SK-N-SH (cell line): ENCODE measurements at regions not wholly inside any gene's neighbourhood (a gene's known extent, or its start where the extent isn't known, plus 50 kb on each side); places are given as distances from the start of the nearest gene placed in this dataset.

Source experiments
- CTCF ChIA-PET: fragments of 300-600, 350-600 bp; formaldehyde crosslinking; extraction: SDS; loops from one replicate; lab custom pipeline; 2021; lab: Yijun Ruan, JAX
- POLR2A ChIA-PET: fragments of 350-600 bp; sonication (Branson Sonifier 250); formaldehyde crosslinking; extraction: SDS; loops from one replicate; lab custom pipeline; 2020; ENCODE audit warnings: antibody characterized with exemption, inconsistent platforms; lab: Yijun Ruan, JAX
- DNase-seq: peaks from one replicate; pipeline ENCODE4 v3.0.0; 2012
- H2AFZ ChIP-seq: fragments of 200-600 bp; sonication (generic); 2 replicates; pipeline ENCODE4 v1.8.1; 2016; ENCODE audit warnings: antibody characterized with exemption, mild to moderate bottlenecking, low read depth
- H3F3A ChIP-seq: fragments of 200-600 bp; sonication (generic); replicated peaks from 2 replicates; pipeline ENCODE3; 2016; ENCODE audit warnings: antibody characterized with exemption, mild to moderate bottlenecking; ENCODE audit not compliant: insufficient read depth
- H3K27ac ChIP-seq, 2 experiments: fragments of 200-500 bp in 1 of 2; fragments of 200-600 bp in 1 of 2; sonication (Bioruptor generic) in 1 of 2; sonication (generic), shearing (Covaris generic) in 1 of 2; 2 replicates each; pipeline versions ENCODE4 v1.5.1 to v1.6.1; 2014 to 2016; ENCODE audit warnings: low read depth in 2 of 2, inconsistent platforms in 1 of 2, low read length in 1 of 2, mild to moderate bottlenecking in 1 of 2, mixed read lengths in 1 of 2
- H3K27me3 ChIP-seq: fragments of 200-600 bp; sonication (generic), shearing (Covaris generic); 2 replicates; pipeline ENCODE4 v1.6.1; 2016; ENCODE audit warnings: mixed run types; ENCODE audit not compliant: insufficient read depth
- H3K36me3 ChIP-seq, 2 experiments: fragments of 200-500 bp in 1 of 2; fragments of 200-600 bp in 1 of 2; sonication (Bioruptor generic) in 1 of 2; sonication (generic) in 1 of 2; replicated peaks in 1 of 2; 2 replicates each; pipeline versions ENCODE3 to v1.5.1; 2014 to 2016; ENCODE audit warnings: low read length in 1 of 2, mild to moderate bottlenecking in 1 of 2; ENCODE audit not compliant: insufficient read depth in 2 of 2, control insufficient read depth in 1 of 2
- H3K4me1 ChIP-seq, 2 experiments: fragments of 200-500 bp in 1 of 2; fragments of 200-600 bp in 1 of 2; sonication (Bioruptor generic) in 1 of 2; sonication (generic), shearing (Covaris generic) in 1 of 2; 2 replicates each; pipeline versions ENCODE4 v1.5.1 to v1.6.1; 2014 to 2016; ENCODE audit warnings: low read depth in 1 of 2, low read length in 1 of 2, mixed run types in 1 of 2; ENCODE audit not compliant: insufficient read depth in 2 of 2, control insufficient read depth in 1 of 2
- H3K4me2 ChIP-seq: fragments of 200-600 bp; sonication (generic), shearing (Covaris generic); 2 replicates; pipeline ENCODE4 v1.6.1; 2017; ENCODE audit warnings: mixed run types
- H3K4me3 ChIP-seq, 2 experiments: fragments of 200-500 bp in 1 of 2; fragments of 200-600 bp in 1 of 2; sonication (Bioruptor generic) in 1 of 2; sonication (generic), shearing (Covaris generic) in 1 of 2; 2 replicates each; pipeline versions ENCODE4 v1.5.1 to v1.8.1; 2014 to 2016; ENCODE audit warnings: low read depth in 2 of 2, inconsistent platforms in 1 of 2, low read length in 1 of 2, mild to moderate bottlenecking in 1 of 2, mixed read lengths in 1 of 2, moderate library complexity in 1 of 2
- H3K79me2 ChIP-seq: fragments of 200-600 bp; sonication (generic); 2 replicates; pipeline ENCODE4 v1.8.1; 2017; ENCODE audit warnings: mild to moderate bottlenecking; ENCODE audit not compliant: insufficient read depth
- H3K9ac ChIP-seq: fragments of 200-600 bp; sonication (generic); 2 replicates; pipeline ENCODE4 v1.6.1; 2017; ENCODE audit warnings: mixed run types
- H3K9me2 ChIP-seq: fragments of 200-600 bp; sonication (generic); 2 replicates; pipeline ENCODE4 v1.6.1; 2017; ENCODE audit warnings: mixed run types
- H3K9me3 ChIP-seq: fragments of 200-600 bp; sonication (generic); 2 replicates; pipeline ENCODE4 v1.6.1; 2017; ENCODE audit warnings: mixed run types, mild to moderate bottlenecking, moderate library complexity
- H4K20me1 ChIP-seq: fragments of 200-600 bp; sonication (generic); 2 replicates; pipeline ENCODE4 v1.6.1; 2017; ENCODE audit warnings: mild to moderate bottlenecking, mixed run types; ENCODE audit not compliant: insufficient read depth
- CTCF ChIP-seq: fragments of 200-600 bp; sonication (generic); IDR thresholded peaks from 2 replicates; pipeline ENCODE4 v1.6.1; 2017; ENCODE audit warnings: antibody characterized with exemption, mild to moderate bottlenecking, moderate library complexity
- ELF1 ChIP-seq: IDR thresholded peaks from 2 replicates; pipeline ENCODE4 v1.4.0; 2012
- GATA2 ChIP-seq: sonication (generic); formaldehyde crosslinking; IDR thresholded peaks from 2 replicates; pipeline ENCODE4 v1.5.0; 2020; ENCODE audit warnings: mild to moderate bottlenecking, missing genetic modification reagents
- RCOR1 ChIP-seq: fragments of 150-350 bp; IDR thresholded peaks from 2 replicates; pipeline ENCODE4 v1.6.1; 2017; ENCODE audit warnings: antibody characterized with exemption, low read length
- RXRA ChIP-seq: IDR thresholded peaks from 2 replicates; pipeline ENCODE4 v1.4.0; 2012; ENCODE audit warnings: low read depth, mild to moderate bottlenecking, borderline replicate concordance
- SIN3A ChIP-seq: IDR thresholded peaks from 2 replicates; pipeline ENCODE4 v1.6.1; 2012; ENCODE audit warnings: low read depth, mild to moderate bottlenecking, low read length, moderate library complexity, borderline replicate concordance
- SMC3 ChIP-seq: IDR thresholded peaks from 2 replicates; pipeline ENCODE4 v1.6.1; 2012; ENCODE audit warnings: low read depth, low read length, improper control_type of control experiment
- TAF1 ChIP-seq: IDR thresholded peaks from 2 replicates; pipeline ENCODE4 v1.6.1; 2012; ENCODE audit warnings: low read depth, mild to moderate bottlenecking, low read length, moderate library complexity, borderline replicate concordance
- TCF12 ChIP-seq: IDR thresholded peaks from 2 replicates; pipeline ENCODE4 v1.4.0; 2012
- WGBS: methylation state at CpG from one replicate; pipeline ENCODE4 v1.1.6; 2017; ENCODE audit warnings: low lambda C conversion rate; 5-methylcytosine and 5-hydroxymethylcytosine counted together

DNA sequence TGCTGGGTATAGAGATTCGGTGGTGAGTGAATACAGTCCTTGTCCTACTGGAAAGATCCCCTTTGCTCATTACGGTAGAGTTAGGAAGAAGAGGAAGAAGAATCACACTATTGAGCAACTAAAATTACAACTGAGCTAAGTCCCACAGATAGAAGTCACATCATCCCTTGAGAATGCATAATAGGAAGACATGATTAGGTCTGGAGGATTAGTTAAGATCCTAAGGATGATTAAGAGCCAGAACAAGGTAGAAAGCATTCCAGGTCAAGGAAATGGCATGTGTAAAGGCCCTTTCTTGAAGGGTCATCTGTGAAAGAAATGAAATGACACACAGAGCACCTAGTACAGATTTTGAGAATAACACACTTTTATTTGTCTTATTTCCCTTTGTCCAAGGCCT, 503.5 kb downstream of the HAPSTR1 start:
- Histone ChIP-seq H3K36me3 (no peaks in the 10 kb centered on the region), H3K79me2 (no peaks in the 10 kb centered on the region), H3K27ac (no peak overlapping the region), H3K4me2 (no peak overlapping the region), H3K27me3 (no peaks in the 10 kb centered on the region), H4K20me1 (no peaks in the 10 kb centered on the region), H3K9me3 (no peaks in the 10 kb centered on the region), H3K4me1 (no peaks in the 10 kb centered on the region), H3K4me3 (no peak overlapping the region), H3K9me2 (no peaks in the 10 kb centered on the region), H3K9ac (no peak overlapping the region), H2AFZ (no peak overlapping the region), H3F3A (no peaks in the 10 kb centered on the region)
- 12% methylated on average over 2 of the region's 2 CpGs for whole genome bisulfite sequencing
- TF ChIP-seq ELF1, result no peak
- no peak for TF ChIP-seq RXRA
- no peak for TF ChIP-seq SMC3
- ChIA-PET POLR2A (no interaction called here), CTCF (no interaction called here)
- DNase-seq, result no peak

DNA sequence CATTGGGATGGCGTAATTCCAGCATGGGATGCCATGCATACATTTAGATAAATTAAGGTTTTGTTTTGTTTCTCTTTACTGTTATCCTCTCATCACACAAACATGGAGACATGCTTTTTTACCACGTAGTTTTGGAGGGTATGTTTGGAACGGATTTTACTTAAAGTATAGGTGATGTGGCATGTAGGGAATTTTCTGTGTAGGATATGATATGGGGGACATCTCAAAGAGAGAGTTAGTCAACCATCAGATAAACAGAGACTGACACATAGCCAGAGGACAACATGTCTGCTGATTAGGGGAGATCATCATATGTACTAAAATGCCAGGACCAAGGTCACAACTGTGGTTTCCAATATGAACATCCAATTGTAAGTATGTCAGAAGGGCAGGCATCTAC, 503.9 kb downstream of the HAPSTR1 start:
- H3K4me2 ChIP-seq, result no peak overlapping the region
- H3K9ac ChIP-seq, result no peak overlapping the region
- H3K27ac ChIP-seq, result no peak overlapping the region
- TF ChIP-seq RCOR1 (no peak), TAF1 (no peak), TCF12 (no peak)
- WGBS, result 4% methylated on average over 3 of the region's 3 CpGs
- no peaks in the 10 kb centered on the region for H3K36me3 ChIP-seq
- H3K9me3 ChIP-seq, result no peaks in the 10 kb centered on the region
- POLR2A ChIA-PET, result no interaction called here
- CTCF ChIA-PET, result no interaction called here
- no peaks in the 10 kb centered on the region for H3K27me3 ChIP-seq
- H4K20me1 ChIP-seq, result no peaks in the 10 kb centered on the region
- DNase-seq, result no peak
- H3K4me3 ChIP-seq, result no peak overlapping the region
- H3K9me2 ChIP-seq, result no peaks in the 10 kb centered on the region
- H3K4me1 ChIP-seq, result no peaks in the 10 kb centered on the region
- H3F3A ChIP-seq, result no peaks in the 10 kb centered on the region
- no peak overlapping the region for H2AFZ ChIP-seq
- no peaks in the 10 kb centered on the region for H3K79me2 ChIP-seq

DNA sequence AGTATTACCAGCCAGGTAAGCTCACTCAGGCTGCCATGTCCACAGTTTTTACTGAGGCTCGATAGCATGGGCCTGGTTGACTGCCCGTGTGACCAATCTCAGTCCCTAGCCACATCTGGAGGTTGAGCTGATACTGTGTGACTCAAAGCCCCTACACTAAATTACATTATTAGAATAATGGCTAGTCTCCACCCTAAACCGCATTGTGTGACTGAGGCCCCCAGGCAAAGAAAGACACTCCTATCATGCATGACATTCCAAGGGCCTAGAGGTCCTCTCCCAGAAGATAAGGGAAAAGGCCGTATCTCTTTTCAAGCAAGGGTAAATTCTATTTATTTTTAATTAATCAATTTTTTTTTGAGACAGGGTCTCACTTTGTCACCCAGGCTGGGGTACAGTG, 505.3 kb downstream of the HAPSTR1 start:
- DNase-seq, result no peak
- POLR2A ChIA-PET, result no interaction called here
- Histone ChIP-seq H2AFZ (no peak overlapping the region), H3K4me3 (no peak overlapping the region), H3F3A (no peaks in the 10 kb centered on the region), H3K9me2 (no peaks in the 10 kb centered on the region), H3K27me3 (no peaks in the 10 kb centered on the region), H3K4me2 (no peak overlapping the region), H3K4me1 (no peaks in the 10 kb centered on the region), H3K9me3 (no peaks in the 10 kb centered on the region), H3K27ac (no peak overlapping the region), H3K36me3 (no peaks in the 10 kb centered on the region), H3K9ac (no peak overlapping the region), H3K79me2 (no peaks in the 10 kb centered on the region), H4K20me1 (no peaks in the 10 kb centered on the region)
- TF ChIP-seq CTCF (no peak), SIN3A (no peak), GATA2 (CRISPR knock-in tag) (no peak)
- CTCF ChIA-PET, result no interaction called here
- 32% methylated on average over 4 of the region's 4 CpGs for WGBS
